ENCODE measurements at regions not wholly inside any gene's neighbourhood (a gene's known extent, or its start where the extent isn't known, plus 50 kb on each side); places are given as distances from the start of the nearest gene placed in this dataset.

GRCh38 chr9:96075757-96076156 is 200.3 kb downstream of the ERCC6L2 start:
- H3K36me3 Mint-ChIP-seq (ENCODE audit: low read depth): no peaks in the 10 kb centered on the region
- no peaks in the 10 kb centered on the region for H3K4me1 Mint-ChIP-seq (ENCODE audit: low read depth)
- no peak overlapping the region for H3K27ac Mint-ChIP-seq
- H3K27me3 Mint-ChIP-seq (ENCODE audit: insufficient read depth): peaks cover 22% of the 10 kb centered on the region
- no peaks in the 10 kb centered on the region for H3K9me3 Mint-ChIP-seq
- no peak for DNase-seq
- TF ChIP-seq, protein P1, sequence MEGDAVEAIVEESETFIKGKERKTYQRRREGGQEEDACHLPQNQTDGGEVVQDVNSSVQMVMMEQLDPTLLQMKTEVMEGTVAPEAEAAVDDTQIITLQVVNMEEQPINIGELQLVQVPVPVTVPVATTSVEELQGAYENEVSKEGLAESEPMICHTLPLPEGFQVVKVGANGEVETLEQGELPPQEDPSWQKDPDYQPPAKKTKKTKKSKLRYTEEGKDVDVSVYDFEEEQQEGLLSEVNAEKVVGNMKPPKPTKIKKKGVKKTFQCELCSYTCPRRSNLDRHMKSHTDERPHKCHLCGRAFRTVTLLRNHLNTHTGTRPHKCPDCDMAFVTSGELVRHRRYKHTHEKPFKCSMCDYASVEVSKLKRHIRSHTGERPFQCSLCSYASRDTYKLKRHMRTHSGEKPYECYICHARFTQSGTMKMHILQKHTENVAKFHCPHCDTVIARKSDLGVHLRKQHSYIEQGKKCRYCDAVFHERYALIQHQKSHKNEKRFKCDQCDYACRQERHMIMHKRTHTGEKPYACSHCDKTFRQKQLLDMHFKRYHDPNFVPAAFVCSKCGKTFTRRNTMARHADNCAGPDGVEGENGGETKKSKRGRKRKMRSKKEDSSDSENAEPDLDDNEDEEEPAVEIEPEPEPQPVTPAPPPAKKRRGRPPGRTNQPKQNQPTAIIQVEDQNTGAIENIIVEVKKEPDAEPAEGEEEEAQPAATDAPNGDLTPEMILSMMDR (IDR thresholded peaks at IDR 0.05): no peak
- no peak overlapping the region for H3K4me3 Mint-ChIP-seq

- no peak for DNase-seq
- TF ChIP-seq, protein P1 (IDR thresholded peaks at IDR 0.05): no peak
- Mint-ChIP-seq H3K4me3 (no peak overlapping the region), H3K27me3 (ENCODE audit: insufficient read depth) (peaks cover 17% of the 10 kb centered on the region), H3K4me1 (ENCODE audit: low read depth) (no peaks in the 10 kb centered on the region), H3K27ac (no peak overlapping the region), H3K9me3 (no peaks in the 10 kb centered on the region), H3K36me3 (ENCODE audit: low read depth) (no peaks in the 10 kb centered on the region)
Measured at GRCh38 chr9:96075111-96075510, 199.6 kb downstream of the ERCC6L2 start.

GRCh38 chr9:96073531-96074480 is 198.3 kb downstream of the ERCC6L2 start:
- no peaks in the 10 kb centered on the region for H3K4me1 Mint-ChIP-seq (ENCODE audit: low read depth)
- TF ChIP-seq, protein P1 (IDR thresholded peaks at IDR 0.05): no peak
- DNase-seq: no peak
- H3K27ac Mint-ChIP-seq: no peak overlapping the region
- H3K27me3 Mint-ChIP-seq (ENCODE audit: insufficient read depth): peaks cover 17% of the 10 kb centered on the region
- no peaks in the 10 kb centered on the region for H3K9me3 Mint-ChIP-seq
- H3K36me3 Mint-ChIP-seq (ENCODE audit: low read depth): no peaks in the 10 kb centered on the region
- H3K4me3 Mint-ChIP-seq: no peak overlapping the region

GRCh38 chr9:96072930-96073329 is 197.4 kb downstream of the ERCC6L2 start:
- Mint-ChIP-seq H3K9me3 (no peaks in the 10 kb centered on the region), H3K27me3 (ENCODE audit: insufficient read depth) (peaks cover 17% of the 10 kb centered on the region), H3K36me3 (ENCODE audit: low read depth) (no peaks in the 10 kb centered on the region)

DNA sequence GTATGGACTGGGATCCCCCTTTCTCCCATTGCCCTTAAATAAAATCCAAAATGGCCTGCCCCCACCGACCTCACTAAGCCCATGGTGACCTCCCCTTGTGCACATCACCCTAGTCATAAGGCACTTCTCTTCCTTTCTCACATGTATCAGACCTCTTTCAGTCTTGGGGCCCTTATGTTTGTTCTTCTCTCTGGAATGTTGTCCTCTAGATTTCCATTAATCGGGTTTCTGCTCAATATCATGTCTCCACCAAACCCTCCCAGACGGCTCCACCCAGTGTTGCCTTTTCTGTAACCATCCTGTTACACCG is 196.3 kb downstream of the ERCC6L2 start:
- H3K9me3 Mint-ChIP-seq: no peaks in the 10 kb centered on the region
- H3K27ac Mint-ChIP-seq: no peak overlapping the region
- no peak overlapping the region for H3K4me3 Mint-ChIP-seq
- TF ChIP-seq, protein P1 (IDR thresholded peaks at IDR 0.05): no peak; the same call in 1 of the 2 replicates
- H3K4me1 Mint-ChIP-seq (ENCODE audit: low read depth): no peaks in the 10 kb centered on the region
- no peaks in the 10 kb centered on the region for H3K36me3 Mint-ChIP-seq (ENCODE audit: low read depth)
- H3K27me3 Mint-ChIP-seq (ENCODE audit: insufficient read depth): peaks cover 17% of the 10 kb centered on the region
- no peak for DNase-seq

More at GRCh38 chr9:96072930-96073329, 197.4 kb downstream of the ERCC6L2 start:
- DNase-seq: no peak
- no peak overlapping the region for H3K4me3 Mint-ChIP-seq
- H3K4me1 Mint-ChIP-seq (ENCODE audit: low read depth): no peaks in the 10 kb centered on the region
- no peak overlapping the region for H3K27ac Mint-ChIP-seq
- TF ChIP-seq, protein P1 (IDR thresholded peaks at IDR 0.05): no peak
